ENCODE measurements at regions not wholly inside any gene's neighbourhood (a gene's known extent, or its start where the extent isn't known, plus 50 kb on each side); places are given as distances from the start of the nearest gene placed in this dataset.

DNA sequence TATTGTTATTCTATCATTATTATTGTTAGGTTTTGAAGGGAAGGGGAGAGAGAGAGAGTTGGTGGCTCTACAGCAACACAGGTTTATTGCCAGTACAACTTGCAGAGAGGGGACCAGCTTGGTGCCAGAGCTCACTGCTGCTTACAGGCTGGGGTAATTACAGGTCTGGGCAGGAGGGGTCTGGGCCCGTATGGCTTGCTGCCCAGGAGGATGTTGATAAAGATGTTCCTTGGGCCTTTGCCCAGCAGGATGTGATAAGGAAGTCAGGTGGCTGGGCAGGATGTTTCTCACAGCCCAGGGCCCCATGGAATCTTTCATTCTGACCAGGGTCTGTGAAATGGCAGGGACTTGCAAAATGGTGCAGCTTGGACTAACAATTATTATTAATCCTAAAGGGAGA lies 64.2 kb upstream of the ZNF599 start:
- no peaks in the 10 kb centered on the region for H3K36me3 ChIP-seq
- peak overlapping the region in 2 of 5 donors; percentile 19 to 30 for H3K27ac ChIP-seq
- 0 to 24% (median 11%) methylated on average over 1 of the region's 1 CpG for WGBS, 5 donors
- peaks cover 0 to 12% (median 9%) of the 10 kb centered on the region in 4 donors for H3K4me1 ChIP-seq
- no peak for TF ChIP-seq POLR2A (IDR thresholded peaks at IDR 0.05)
- no peak for TF ChIP-seq CTCF (IDR thresholded peaks at IDR 0.05)
- no peak for TF ChIP-seq EP300 (IDR thresholded peaks at IDR 0.05)
- TF ChIP-seq POLR2AphosphoS5 (IDR thresholded peaks at IDR 0.05): no peak
- DNase-seq: peak; percentile 25 to 73
- H3K9me3 ChIP-seq: no peaks in the 10 kb centered on the region
- no peak overlapping the region for H3K4me3 ChIP-seq
- intact Hi-C loops (cut with DNase I; ENCODE audit: low total_unique reads): no loop called here
- peaks cover 0 to 31% (median 0%) of the 10 kb centered on the region in 3 donors for H3K27me3 ChIP-seq

DNA sequence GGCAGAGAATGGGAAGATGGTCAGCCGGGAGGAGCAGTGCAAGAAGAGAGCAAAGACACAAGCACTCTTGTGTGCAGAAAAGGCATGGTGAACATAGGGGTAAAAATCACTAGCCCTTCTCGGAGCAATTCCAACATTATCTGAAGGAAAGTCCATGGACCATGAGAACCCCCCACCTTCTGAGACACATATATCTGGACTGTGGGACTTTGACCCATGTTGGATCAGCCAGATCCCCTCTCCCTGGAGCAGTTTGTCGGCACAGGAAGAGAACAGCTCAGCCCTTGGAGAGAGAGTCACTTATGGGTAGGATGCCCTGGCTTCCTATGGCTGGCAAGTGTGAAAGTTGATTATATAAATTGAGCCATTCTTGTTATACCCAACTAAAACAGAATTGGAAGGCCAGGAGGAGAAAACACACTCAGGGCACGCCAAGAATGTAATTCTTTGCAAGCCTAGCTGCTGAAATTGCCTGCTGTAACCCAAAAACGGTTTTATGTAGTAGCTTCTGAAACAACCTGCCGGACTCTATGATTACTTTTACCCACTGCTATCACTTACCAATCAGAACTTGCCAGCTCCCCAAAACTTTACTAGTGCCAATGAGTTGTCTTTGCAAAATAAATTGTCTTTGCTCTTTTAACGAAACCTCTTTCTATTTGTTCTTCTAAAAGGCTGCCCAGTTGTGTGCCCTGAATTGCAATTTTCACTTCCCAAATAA lies 62.8 kb upstream of the ZNF599 start:
- DNase-seq: peak in 1 of 2 donors; percentile 2

DNA sequence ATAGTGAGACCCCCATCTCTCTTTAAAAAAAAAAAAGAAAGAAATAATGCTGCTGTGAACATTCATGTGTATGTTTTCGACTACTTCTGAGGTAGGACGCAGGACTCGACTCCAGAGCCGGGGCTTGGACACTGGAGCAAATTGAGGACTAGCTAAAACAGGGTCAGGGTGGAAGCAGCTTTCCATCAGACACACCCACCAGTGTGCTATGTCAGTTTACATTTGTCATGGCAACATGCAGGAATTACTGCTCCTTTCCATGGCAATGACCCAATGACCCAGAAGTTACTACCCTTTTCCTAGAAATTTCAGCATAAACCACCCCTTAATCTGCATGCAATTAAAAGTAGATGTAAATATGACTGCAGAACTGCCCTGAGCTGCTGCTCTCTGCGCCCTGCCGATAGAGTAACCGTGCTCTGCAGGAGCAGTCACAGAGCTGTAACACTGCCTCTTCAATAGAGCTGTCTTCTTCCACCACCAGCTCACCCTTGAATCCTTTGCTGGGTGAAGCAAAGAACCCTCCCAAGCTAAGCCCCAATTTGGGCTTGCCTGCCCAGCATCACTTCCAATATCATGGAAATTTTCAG lies 61.6 kb upstream of the ZNF599 start:
- intact Hi-C loops (cut with DNase I; ENCODE audit: low total_unique reads): no loop called here
- TF ChIP-seq CTCF (IDR thresholded peaks at IDR 0.05) (no peak), POLR2A (IDR thresholded peaks at IDR 0.05) (no peak), POLR2AphosphoS5 (IDR thresholded peaks at IDR 0.05) (no peak), EP300 (IDR thresholded peaks at IDR 0.05) (no peak)
- Histone ChIP-seq H3K36me3 (no peaks in the 10 kb centered on the region), H3K27ac (no peak overlapping the region), H3K4me1 (peaks cover 0 to 12% (median 9%) of the 10 kb centered on the region in 4 donors), H3K4me3 (no peak overlapping the region), H3K27me3 (peaks cover 0 to 24% (median 0%) of the 10 kb centered on the region in 3 donors), H3K9me3 (no peaks in the 10 kb centered on the region)
- whole genome bisulfite sequencing, 5 donors: 78 to 94% (median 84%) methylated on average over 7 of the region's 7 CpGs
- no peak for DNase-seq

More for the DNA sequence above, 62.8 kb upstream of the ZNF599 start:
- TF ChIP-seq EP300 (IDR thresholded peaks at IDR 0.05) (no peak), CTCF (IDR thresholded peaks at IDR 0.05) (no peak), POLR2A (IDR thresholded peaks at IDR 0.05) (no peak)
- H3K27ac ChIP-seq: no peak overlapping the region
- H3K4me3 ChIP-seq: no peak overlapping the region
- intact Hi-C loops (cut with DNase I; ENCODE audit: low total_unique reads): no loop called here
- H3K9me3 ChIP-seq: no peaks in the 10 kb centered on the region
- H3K36me3 ChIP-seq: no peaks in the 10 kb centered on the region
- WGBS, 5 donors: 82 to 94% (median 86%) methylated on average over 7 of the region's 7 CpGs
- peaks cover 0 to 31% (median 0%) of the 10 kb centered on the region in 3 donors for H3K27me3 ChIP-seq
- peaks cover 0 to 12% (median 9%) of the 10 kb centered on the region in 4 donors for H3K4me1 ChIP-seq

DNA sequence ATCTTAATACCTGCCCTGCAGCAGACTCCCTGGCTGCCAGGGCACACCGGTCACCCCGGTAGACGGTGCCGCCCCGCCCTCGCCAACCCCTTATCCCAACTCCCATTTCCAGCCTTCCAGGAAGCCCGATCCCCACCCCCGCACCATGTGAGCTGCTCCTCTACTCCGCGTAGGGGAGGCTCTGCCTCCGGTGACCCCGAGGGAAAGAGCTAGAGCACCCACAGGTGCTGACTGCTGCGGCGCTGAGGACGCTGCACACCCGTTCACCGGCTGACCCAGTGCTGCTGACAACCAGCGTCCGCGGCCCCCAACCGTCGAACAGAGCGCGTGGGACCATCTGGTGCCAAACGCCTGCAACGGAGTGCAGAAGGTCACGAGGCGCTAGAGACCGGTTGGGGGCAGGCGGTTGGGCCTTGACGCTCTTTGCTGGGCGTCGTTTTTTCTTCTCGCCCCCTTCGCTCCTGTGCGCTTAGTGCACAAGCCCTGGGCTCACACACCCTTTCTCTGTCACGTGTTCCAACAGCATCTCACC lies 59.6 kb upstream of the ZNF599 start:
- Histone ChIP-seq H3K36me3 (no peaks in the 10 kb centered on the region), H3K4me1 (no peaks in the 10 kb centered on the region), H3K9me3 (no peaks in the 10 kb centered on the region), H3K27me3 (peaks cover 0 to 5% (median 0%) of the 10 kb centered on the region in 3 donors), H3K4me3 (no peak overlapping the region), H3K27ac (no peak overlapping the region)
- 77 to 89% (median 84%) methylated on average over 22 to 37 of the region's 37 CpGs for WGBS, 5 donors
- DNase-seq: no peak
- intact Hi-C loops (cut with DNase I; ENCODE audit: low total_unique reads): no loop called here
- TF ChIP-seq CTCF (IDR thresholded peaks at IDR 0.05): no peak
- TF ChIP-seq POLR2AphosphoS5 (IDR thresholded peaks at IDR 0.05): no peak
- no peak for TF ChIP-seq POLR2A (IDR thresholded peaks at IDR 0.05)
- no peak for TF ChIP-seq EP300 (IDR thresholded peaks at IDR 0.05)

All from stomach (tissue), 8 donors.